HG02981 (cell line): ENCODE measurements at regions not wholly inside any gene's neighbourhood (a gene's known extent, or its start where the extent isn't known, plus 50 kb on each side); places are given as distances from the start of the nearest gene placed in this dataset.
"Not testable (repeated sequence)": the region's sequence is repeated elsewhere in the genome, so short reads cannot be mapped to it uniquely, and the experiment has no call there.

Experiments used
- ATAC-seq: cut with Tn5 transposase; IDR thresholded peaks from one replicate; pipeline ENCODE4 v1.9.1; 2021; ENCODE audit warnings: mild to moderate bottlenecking, moderate library complexity; ENCODE audit not compliant: unreplicated experiment

DNA sequence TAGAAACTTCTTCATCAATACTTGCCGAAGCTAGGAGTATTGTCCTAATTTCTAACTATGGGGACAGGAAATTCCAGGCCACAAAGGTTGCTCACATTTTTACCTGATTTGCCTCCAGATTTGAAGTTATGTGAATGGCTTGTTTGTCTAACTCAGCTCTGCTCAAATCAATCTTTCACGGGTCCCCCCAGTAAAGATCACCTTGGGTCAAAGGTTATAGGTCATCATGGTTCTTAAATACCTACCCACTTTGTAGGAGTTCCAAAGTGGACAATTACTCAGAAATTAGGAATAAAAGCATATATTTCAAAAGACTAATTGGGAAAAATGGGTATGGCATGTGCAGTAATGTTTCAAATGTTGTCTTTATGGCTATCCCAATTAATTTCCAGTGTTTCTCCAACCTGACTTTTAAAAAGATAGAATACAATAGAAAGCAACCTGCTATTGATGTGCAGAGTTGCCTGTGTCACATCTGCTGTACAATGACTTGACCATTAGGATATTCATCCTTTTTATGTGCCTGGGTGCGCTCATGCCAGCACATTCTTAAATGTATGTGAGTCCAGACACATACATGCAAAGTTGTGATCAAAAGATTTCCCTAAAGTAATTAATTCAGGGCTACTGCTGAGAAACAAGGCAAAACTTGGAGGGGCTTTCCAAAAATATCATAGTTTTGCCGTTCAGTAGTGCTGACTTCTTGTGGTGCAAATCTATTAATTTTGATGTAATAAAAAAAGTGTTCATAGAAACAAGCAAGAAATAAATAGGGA is 126.1 kb downstream of the MYCN start:
- ATAC-seq, result no peak

DNA sequence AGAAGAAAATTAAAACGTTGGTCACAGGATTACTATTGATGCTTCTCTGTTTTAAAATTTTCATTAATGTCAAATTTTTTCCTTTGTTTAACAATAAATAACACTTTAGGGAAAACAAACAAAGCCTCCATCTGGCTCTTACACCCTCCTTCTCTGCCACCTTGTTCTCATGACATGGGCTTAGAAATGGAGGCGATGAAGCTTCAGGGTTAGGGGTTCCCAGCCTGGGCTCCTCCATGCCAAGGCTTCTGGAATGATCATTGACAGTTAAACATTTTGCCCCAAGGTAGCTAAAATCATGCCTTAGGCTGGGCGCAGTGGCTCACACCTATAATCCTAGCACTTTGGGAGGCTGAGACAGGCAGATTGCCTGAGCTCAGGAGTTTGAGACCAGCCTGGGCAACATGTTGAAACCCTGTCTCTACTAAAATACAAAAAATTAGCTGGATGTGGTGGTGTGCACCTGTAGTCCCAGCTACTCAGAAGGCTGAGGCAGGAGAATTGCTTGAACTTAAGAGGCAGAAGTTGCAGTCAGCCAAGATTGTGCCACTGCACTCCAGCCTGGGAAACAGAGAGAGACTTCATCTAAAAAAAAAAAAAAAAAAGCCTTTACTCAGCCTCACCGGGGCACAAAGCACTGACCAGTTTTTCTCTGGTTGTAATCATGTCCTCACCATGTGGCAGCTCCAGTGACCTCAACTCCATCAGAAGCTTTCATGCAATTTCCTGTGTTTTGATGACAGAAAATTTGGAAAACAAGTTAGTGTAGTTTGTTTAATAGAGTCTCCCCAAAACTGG is 125.1 kb downstream of the MYCN start:
- ATAC-seq, result not testable (repeated sequence)

DNA sequence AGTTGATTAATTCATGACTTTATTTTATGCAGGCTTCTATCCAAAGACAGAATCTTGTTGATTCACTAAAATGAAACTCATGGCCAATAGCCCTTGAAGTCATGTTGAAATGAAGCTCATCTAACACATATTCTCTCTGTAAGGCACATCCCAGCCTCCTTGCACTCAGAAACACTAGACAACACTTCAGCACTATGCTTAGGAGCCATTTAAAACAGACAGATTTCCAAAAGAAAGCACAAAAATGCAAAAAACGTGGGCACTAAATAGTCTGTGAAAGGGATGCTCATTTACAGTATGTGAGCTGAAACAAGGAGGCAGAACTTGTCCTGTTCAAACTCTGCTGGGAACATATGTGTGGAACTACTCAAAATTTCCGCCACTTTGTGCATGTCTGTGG is 124.4 kb downstream of the MYCN start:
- ATAC-seq, result no peak

DNA sequence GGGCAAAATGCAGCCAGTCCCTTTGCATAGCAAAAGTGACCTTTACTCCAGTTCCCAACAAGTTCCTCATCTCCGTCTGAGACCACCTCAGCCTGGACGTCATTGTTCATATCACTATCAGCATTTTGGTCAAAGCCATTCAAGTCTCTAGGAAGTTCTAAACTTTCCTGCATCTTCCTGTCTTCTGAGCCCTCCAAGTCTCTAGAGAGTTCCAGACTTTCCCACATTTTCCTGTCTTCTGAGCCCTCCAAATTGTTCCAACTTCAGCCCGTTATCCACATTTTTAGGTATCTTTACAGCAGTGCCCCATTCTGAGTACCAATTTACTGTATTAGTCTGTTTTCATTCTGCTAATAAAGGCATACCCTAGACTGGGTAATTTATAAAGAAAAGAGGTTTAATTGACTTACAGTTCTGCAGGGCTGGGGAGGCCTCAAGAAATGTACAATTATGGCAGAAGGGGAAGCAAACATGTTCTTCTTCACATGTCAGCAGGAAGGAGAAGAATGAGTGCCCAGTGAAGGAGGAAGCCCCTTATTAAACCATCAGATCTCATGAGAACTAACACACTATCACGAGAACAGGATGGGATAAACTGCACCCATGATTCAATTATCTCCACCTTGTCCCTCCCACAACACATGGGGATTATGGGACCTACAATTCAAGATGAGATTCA is 123.7 kb downstream of the MYCN start:
- ATAC-seq, result no peak

DNA sequence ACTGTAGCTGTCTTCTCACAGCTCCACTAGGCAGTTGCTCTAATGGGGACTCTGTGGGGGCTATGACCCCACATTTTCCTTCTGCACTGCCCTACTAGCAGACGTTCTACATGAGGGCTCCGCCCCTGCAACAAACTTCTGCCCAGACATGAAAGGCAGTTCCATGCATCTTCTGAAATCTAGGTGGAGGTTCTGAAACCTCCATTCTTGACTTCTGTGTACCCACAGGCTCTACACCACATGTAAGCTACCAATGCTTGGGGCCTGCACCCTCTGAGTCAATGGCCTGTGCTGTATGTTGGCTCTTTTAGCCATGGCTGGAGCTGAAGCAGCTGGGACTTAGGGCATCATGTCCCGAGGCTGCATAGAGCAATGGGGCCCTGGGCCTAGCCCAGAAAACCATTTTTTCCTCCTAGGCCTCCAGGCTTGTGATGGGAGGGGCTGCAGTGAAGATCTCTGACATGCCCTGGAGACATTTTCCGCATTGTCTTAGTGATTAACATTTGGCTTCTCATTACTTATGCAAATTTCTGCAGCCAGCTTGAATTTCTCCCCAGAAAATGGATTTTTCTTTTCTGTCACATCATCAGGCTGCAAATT is 123.0 kb downstream of the MYCN start:
- no peak for ATAC-seq

DNA sequence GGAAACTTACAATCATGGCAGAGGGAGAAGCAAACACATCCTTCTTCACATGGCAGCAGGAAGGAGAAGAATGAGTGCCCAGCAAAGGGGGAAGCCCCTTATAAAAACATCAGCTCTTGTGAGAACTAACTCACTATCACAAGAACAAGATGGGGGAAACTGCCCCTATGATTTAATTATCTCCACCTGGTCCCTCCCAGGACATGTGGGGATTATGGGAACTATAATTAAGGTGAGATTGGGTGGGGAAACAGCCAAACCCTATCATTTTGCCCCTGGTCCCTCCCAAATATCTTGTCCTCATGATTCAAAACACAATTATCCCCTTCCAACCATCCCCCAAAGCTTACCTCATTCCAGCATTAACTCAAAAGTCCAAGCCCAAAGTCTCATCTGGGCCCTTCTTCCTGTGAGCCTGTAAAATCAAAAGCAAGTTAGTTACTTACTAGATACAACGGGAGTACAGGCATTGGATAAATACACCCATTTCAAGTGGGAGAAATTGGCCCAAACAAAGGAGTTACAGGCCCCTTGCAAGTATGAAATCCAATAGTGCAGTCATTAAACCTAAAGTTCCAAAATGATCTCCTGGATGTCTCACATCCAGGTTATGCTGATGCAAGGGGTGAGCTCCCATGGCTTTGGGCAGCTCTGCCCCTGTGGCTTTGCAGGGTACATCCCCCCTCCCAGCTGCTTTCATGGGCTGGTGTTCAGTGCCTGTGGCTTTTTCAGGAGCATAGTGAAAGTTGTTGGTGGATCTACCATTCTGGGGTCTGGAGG is 122.3 kb downstream of the MYCN start:
- ATAC-seq, result no peak

DNA sequence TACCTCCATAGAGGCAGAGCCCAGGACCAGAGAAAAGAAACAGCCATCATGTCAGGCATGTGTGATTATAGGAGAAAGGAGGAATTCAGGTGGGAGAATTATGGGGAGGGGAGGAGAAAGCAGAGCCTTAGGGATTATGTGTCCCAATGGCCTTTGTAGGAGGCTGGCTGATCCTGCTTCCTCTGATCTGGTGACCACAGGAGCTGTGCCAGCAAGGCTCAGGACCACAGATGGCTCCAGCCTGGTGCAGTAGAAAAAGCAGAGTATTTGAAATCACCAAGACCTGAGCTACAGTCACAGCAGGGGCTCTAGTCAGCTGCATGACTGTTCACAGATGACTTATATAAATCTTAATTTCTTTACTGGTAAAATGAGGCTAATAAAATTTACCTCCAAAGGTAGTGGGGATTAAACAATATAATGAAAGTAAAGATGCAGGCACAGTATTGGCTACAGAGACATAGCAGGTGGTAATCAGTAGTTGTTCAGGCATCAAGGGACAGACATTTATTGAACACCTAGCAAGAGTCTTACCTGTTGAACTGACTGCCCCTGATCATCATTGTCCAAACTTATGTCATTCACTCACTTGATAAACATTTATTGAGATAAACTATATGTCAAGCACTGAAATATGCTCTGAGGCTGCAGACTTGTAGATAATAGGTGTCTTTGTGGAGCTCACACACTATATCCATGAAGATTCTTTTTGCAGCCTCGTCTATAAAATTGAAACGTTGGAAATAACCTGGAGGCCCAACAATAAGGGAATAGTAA is 121.3 kb downstream of the MYCN start:
- no peak for ATAC-seq

DNA sequence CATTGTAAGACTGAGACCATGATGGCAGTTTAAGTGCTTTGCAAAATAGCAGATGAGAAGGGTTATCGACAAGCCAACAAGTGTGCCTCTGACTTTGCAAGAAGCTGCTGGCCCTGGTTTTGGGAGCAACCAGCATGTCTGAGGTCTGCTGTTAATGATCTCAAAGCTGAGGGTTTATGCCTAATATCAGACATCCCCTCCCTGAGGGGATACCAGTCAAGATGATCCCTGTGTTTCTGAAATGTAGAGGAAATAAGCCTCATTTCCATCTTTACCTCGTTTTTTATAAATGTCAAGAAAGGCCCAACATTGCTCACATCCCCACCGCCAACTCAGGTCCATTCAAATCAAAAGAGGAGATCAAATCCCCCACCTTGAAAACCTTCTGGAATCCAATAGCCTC is 120.6 kb downstream of the MYCN start:
- no peak for ATAC-seq

DNA sequence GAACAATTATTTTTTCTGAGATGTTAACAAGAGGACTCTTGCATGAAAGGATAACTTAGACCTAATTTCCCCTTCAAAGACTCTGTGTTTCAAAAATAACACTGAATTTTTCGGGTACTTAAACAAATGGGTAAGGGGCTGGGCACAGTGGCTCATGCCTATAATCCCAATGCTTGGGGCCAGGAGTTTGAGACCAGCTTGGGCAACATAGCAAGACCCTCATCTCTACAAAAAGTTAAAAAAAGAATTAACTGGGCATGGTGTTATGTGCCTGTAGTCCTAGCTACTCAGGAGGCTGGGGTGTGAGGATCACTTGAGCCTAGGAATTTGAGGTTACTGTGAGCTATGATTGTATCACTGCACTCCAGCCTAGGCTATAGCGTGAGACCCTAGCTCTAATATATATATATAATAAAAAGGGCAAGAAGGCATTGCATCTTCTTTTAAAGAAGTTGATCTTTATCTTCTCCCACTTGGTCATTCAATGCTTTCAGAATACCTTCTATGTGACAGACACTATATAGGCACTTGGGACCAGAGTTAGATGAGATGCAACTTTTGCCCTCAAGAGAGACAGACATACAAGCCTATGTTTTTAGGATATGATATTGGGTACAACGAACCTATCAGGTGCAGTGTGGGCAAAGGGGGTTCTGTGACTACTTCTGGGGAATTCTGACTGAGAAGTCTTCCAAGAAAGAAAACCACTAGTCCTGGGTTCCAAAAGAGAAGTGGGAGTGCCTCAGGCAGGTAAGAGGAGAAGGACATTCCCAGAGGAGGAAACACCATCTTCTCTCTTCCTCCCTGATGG is 120.0 kb downstream of the MYCN start:
- ATAC-seq, result no peak

DNA sequence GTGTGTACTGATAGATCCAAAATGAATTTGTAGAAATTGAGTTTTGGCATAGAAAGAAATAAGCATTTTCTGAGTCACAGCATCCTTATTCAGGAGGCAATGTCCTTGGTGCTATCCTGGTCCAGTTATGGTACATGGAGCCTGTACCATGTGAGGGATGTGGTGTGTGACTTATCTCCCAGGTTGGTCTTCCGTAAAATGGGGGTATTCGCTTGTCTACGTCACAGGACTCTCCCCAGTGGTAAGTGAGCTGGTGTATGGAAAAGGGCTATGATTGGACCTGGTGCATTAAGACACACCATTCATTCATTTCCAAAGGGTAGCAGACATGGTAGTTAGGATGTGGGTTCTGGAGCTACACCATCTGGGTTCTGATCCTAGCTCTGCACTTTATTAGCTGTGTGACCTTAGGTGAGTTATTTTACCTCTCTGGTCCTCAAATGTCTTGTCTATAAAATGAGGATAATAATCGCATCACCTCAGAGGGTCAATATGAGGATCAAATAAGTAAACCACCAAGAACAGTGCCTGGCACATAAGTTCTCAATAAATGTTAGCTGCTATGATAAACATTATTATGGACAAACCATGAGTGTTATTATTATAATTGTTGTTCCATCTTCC is 119.2 kb downstream of the MYCN start:
- ATAC-seq, result no peak

DNA sequence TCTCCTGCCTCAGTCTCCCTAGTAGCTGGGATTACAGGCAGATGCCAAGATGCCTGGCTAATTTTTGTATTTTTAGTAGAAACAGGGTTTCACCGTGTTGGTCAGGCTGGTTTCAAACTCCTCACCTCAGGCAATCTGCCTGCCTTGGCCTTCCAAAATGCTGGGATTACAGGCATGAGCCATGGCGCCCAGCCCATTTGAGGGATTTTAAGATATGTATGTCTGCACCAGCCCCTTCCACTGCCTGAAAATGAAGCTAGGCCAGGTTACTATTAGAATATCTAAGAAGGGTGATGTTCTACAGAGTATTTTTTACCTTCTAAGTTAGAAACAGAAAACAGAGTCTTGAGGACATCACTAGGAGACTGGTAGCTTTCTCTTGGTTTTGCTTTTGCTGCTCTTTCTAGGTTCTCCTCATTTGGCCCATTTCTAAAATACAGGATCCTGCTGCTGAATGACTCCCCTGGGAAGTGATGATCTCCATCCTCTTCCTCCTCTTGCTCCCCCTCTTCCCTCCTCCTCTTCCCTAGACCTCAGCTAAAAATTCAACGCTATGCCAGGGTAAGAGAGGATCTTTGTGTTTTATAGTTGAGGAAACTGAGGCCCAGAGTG is 118.5 kb downstream of the MYCN start:
- no peak for ATAC-seq

DNA sequence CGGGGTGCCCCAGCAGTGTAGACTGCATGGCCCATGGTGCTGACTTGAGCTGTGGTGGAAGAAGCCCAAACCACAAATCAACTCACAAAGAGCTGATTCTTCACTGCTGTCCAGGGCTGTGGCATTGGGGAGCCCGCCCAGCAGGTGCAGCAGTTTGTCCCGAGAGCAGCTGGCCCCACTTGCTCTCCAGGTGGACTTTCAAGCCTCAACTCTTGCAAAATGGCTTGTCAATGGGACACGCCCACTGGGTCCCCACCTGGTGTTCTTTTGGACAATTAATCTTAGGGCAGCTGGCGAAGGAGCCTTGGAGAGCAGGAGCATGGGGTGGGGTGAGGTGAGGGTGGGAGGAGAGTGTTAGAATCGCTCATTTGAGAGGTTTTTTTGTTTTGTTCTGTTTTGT is 117.9 kb downstream of the MYCN start:
- ATAC-seq, result no peak

DNA sequence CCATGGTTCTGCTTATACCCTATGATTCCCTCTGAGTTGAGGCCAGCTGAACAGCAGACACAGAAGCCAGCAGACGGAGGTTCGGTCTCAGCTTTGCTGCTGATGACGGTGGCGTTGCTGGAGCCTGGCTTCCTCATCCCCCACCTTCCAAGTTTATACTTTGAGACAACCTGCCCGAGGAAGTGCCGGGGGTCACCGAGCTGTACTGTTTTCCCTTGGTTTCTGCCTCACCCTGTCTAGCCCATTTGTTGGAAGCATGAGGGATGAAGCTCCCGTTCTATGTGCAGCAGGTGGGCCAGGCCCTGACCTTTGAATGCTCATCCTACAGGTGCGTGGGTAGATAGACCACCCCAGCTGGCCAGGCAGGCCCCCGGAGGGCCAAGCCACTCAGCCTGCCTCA is 117.3 kb downstream of the MYCN start:
- no peak for ATAC-seq

DNA sequence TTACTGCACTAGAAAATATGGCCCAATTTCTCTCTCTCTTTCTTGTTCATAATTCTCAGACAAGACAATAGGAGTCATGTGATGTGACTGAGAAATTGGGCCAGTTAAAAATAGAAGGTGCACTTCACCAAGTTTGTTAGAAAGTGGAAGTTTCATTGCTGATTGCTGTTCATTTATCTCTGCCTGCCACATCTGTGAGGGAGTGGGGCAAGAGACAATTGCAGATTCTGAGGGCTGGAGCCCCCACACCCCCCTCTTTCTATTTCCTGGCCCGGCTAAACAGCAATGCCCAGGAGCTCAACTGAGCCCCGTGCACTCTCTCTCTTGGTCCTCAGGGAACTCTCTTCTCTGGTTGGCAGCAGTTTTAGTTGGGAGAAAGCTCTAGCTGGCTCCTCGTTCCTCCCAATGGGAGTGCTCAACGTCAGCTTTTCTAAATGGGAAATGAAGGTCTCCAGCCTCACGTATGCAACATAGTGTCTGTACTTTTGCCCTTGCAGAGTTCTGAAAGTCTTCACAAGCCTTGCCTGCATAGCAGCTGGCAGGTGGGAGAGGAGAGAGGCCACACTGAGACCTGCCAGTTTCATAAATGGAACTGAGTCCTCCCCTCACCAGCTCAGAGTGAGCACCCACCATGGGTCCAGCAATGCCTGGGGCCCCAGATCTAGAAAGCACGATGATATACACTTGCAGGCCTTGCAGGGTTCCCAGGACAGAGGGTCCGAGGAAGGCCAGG is 115.7 kb downstream of the MYCN start:
- ATAC-seq, result peak; percentile 81

DNA sequence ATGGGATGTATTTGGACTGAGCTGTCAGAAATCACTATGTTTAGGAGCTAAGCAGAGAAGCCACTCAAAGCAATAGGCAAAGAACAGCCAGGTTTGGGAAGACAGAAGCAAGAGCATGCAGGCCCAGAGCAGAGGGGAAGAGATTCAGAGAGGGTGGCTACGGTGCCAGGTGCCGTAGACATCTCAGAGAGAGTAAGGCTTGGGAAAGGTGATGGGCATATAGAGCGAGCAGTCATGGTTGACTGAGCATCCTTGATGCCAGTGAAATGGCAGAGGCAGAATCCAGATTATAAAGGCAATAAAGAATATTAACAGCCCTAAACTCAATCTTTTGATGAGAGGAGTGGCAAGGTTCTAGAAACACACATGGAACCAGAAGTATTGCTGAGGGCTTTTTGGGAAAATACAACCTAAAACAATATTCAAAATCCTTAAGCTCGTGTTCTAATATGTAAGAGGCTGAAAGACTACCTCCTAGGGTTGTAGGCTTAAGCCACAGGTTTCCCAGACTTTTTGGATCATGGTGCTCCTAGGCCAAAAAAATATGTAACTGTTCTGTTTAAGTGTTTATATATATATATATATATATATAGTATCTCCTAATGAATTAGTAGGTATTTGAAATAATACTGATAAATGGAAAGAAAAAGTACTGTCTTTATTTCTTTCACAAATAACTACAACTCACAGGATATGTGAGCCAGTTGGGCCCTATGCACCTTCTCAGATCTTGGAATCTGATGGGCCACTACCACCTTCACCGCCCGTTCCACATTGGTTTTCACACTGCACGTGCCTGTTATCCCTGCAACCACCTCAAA is 113.3 kb downstream of the MYCN start:
- no peak for ATAC-seq

DNA sequence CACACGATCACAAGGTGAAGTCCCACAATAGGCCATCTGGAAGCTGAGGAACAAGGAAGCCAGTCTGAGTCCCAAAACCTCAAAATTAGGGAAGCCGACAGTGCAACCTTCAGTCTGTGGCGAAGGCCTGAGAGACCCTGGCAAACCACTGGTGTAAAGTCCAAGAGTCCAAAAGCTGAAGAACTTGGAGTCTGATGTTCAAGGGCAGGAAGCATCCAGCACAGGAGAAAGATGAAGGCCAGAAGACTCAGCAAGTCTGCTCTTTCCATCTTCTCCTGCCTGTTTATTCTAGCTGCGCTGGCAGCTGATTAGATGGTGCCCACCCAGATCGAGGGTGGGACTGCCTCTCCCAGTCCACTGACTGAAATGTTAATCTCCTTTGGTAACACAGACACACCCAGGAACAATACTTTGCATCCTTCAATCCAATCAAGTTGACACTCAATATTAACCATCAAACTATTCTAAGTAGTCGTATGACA is 112.3 kb downstream of the MYCN start:
- ATAC-seq, result not testable (repeated sequence)
